Right lobe of liver (tissue), 4 donors: ENCODE measurements at regions not wholly inside any gene's neighbourhood (a gene's known extent, or its start where the extent isn't known, plus 50 kb on each side); places are given as distances from the start of the nearest gene placed in this dataset.

Experiments used
- CTCF ChIP-seq, 4 donors: fragments of 200-600 bp in 3 of 4; fragments of 450-650 bp in 1 of 4; IDR thresholded peaks; one replicate each; pipeline versions ENCODE4 v1.5.1 to v1.8.0; 2016 to 2022; ENCODE audit warnings: antibody characterized with exemption in 4 of 4, mild to moderate bottlenecking in 2 of 4
- POLR2A ChIP-seq: fragments of 450-650 bp; IDR thresholded peaks from one replicate; pipeline ENCODE4 v1.6.1; 2017; ENCODE audit warnings: antibody characterized with exemption, mild to moderate bottlenecking
- donor health status: DM: no; HTN: no; CAD: no.
- donor health status: DM: no; HTN: no; CAD: no.
- donor health status: DM: no; HTN: yes; CAD: no.

- TF ChIP-seq CTCF (IDR thresholded peaks at IDR 0.05) (no peak), POLR2A (no peak)
Measured at GRCh38 chr5:154677921-154678320, 77.3 kb upstream of the LARP1 start.
